ENCODE measurements at regions not wholly inside any gene's neighbourhood (a gene's known extent, or its start where the extent isn't known, plus 50 kb on each side); places are given as distances from the start of the nearest gene placed in this dataset.
"Not testable (repeated sequence)": the region's sequence is repeated elsewhere in the genome, so short reads cannot be mapped to it uniquely, and the experiment has no call there.

- not testable (repeated sequence) for DNase-seq (ENCODE audit: low spot score)
These were observed 733.1 kb upstream of the TPTE start for GRCh38 chr21:9788281-9788680.

GRCh38 chr21:9790354-9790753 is 731.0 kb upstream of the TPTE start:
- not testable (repeated sequence) for DNase-seq (ENCODE audit: low spot score)

- not testable (repeated sequence) for DNase-seq (ENCODE audit: low spot score)
These were observed 729.9 kb upstream of the TPTE start for GRCh38 chr21:9791453-9791852.

- not testable (repeated sequence) for DNase-seq (ENCODE audit: low spot score)
These were observed 726.1 kb upstream of the TPTE start for GRCh38 chr21:9795291-9795690.

GRCh38 chr21:9796293-9796692 is 725.1 kb upstream of the TPTE start:
- not testable (repeated sequence) for DNase-seq (ENCODE audit: low spot score)

DNA sequence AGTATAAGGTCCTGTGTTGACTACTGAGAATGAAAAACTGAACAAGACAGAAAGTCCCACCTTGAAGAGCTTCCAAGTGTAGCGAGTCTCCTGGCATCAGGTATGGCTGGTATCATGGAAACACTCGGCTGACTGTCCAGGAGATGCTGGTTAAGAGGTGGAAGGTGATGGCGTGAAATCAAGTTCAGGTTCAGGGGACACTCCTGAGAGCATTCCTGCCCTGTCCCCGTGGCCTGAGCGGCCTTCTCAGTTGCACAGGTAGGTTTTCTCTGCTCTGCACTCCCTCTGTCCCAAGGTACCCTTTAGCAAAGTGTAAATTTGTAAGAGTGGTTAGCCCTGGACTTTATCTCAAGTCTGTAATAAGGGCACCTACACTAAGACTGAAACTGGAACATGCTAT is 713.7 kb upstream of the TPTE start:
- DNase-seq (ENCODE audit: low spot score), result not testable (repeated sequence)

- not testable (repeated sequence) for DNase-seq (ENCODE audit: low spot score)
These were observed 710.0 kb upstream of the TPTE start for GRCh38 chr21:9811223-9812004.

DNA sequence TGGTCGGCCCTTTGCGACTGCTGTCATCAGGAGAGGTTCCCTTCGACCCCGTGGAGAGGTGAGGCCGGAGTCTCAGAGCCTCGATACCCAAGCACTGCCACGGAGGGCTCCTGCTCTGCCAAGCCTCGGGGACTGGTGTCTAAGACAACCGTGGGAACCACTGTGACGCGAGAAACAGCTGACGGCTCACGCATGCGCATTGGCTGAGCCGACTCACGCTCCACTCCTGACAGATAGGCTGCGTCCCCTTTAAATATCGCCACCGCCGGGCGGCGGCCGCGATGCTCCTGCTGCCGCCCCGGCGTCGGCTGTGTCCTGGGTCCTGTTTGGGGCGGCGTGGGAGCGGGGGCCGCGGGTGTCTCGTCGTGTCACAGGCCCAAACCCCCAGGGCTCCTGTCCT is 708.9 kb upstream of the TPTE start:
- DNase-seq (ENCODE audit: low spot score), result not testable (repeated sequence)

DNA sequence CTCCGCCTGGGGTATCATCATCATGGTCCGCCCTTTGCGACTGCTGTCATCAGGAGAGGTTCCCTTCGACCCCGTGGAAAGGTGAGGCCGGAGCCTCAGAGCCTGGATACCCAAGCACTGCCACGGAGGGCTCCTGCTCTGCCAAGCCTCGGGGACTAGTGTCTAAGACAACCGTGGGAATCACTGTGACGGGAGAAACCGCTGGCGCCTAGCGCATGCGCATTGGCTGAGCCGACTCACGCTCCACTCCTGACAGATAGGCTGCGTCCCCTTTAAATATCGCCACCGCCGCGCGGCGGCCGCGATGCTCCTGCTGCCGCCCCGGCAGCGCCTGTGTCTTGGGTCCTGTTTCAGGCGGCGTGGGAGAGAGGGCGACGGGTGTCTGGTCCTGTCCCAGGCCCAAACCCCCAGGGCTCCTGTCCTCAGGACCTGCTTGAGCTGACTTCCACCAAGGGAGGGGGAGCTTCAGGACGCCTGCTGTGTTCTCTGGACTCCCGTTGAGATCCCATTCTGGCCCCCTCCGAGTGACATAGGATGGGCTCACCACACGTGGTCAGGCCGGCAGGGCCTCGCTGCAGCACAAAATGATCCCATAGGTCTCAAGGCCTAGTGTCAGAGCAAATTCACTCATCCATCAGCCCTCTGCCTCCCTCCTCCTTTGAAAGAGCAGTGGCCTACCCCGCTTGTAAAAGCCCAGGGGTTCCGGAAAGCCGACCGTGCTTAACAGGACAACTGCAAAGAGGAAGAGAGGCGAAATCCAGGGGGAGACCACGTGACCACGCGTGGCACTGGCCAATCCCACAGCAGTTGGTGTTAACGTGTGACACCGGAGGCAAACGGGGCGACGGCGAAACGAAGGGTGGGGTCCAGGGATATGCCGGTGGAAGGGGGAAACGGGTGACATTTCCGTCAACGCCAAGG is 707.2 kb upstream of the TPTE start:
- DNase-seq (ENCODE audit: low spot score), result not testable (repeated sequence)

- not testable (repeated sequence) for DNase-seq (ENCODE audit: low spot score)
These were observed 706.1 kb upstream of the TPTE start for GRCh38 chr21:9815181-9815789.

GRCh38 chr21:9816734-9817334 is 704.5 kb upstream of the TPTE start:
- DNase-seq (ENCODE audit: low spot score), result not testable (repeated sequence)

- not testable (repeated sequence) for DNase-seq (ENCODE audit: low spot score)
These were observed 703.4 kb upstream of the TPTE start for GRCh38 chr21:9817841-9818441.

- DNase-seq (ENCODE audit: low spot score), result not testable (repeated sequence)
These were observed 701.7 kb upstream of the TPTE start for GRCh38 chr21:9819549-9820192.

DNA sequence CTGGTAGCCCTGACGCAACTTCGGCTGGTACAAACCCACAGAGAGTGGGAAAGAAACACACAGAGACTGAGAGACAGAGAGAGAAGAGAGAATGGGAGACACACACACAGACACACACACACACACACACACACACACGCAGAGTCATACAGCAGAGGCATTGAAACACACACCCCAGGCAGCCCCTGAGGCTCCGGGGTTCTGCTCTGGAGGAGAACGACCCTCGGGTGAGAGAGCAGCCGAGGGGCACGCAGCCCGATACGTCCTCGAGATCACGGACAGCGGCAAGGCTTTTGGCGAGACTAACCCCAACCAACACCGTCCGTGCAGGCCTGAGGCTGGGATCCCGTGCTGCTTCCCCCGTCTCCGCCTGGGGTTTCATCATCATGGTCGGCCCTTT is 700.8 kb upstream of the TPTE start:
- not testable (repeated sequence) for DNase-seq (ENCODE audit: low spot score)

GRCh38 chr21:9821472-9821871 is 699.9 kb upstream of the TPTE start:
- not testable (repeated sequence) for DNase-seq (ENCODE audit: low spot score)

DNA sequence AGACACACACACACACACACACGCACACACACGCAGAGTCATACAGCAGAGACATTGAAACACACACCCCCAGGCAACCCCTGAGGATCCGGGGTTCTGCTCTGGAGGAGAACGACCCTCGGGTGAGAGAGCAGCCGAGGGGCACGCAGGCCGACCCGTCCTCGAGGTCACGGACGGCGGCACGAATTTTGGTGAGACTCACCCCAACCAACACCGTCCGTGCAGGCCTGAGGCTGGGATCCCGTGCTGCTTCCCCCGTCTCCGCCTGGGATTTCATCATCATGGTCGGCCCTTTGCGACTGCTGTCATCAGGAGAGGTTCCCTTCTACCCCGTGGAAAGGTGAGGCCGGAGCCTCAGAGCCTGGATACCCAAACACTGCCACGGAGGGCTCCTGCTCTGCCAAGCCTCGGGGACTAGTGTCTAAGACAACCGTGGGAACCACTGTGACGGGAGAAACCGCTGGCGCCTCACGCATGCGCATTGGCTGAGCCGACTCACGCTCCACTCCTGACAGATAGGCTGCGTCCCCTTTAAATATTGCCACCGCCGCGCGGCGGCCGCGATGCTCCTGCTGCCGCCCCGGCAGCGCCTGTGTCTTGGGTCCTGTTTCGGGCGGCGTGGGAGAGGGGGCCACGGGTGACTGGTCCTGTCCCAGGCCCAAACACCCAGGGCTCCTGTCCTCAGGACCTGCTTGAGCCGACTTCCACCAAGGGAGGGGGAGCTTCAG is 699.1 kb upstream of the TPTE start:
- DNase-seq (ENCODE audit: low spot score), result not testable (repeated sequence)

GRCh38 chr21:9823197-9824157 is 697.9 kb upstream of the TPTE start:
- DNase-seq (ENCODE audit: low spot score), result not testable (repeated sequence)

- not testable (repeated sequence) for DNase-seq (ENCODE audit: low spot score)
These were observed 690.6 kb upstream of the TPTE start for GRCh38 chr21:9830801-9831200.

DNA sequence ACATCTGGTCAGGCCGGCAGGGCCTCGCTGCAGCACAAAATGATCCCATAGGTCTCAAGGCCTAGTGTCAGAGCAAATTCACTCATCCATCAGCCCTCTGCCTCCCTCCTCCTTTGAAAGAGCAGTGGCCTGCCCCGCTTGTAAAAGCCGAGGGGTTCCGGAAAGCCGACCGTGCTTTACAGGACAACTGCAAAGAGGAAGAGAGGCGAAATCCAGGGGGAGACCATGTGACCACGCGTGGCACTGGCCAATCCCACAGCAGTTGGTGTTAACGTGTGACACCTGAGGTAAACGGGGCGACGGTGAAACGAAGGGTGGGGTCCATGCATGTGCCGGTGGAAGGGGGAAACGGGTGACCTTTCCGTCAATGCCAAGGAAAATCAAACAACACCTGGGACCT is 688.6 kb upstream of the TPTE start:
- DNase-seq (ENCODE audit: low spot score), result not testable (repeated sequence)
